NCI-H82 (cell line): ENCODE measurements at regions not wholly inside any gene's neighbourhood (a gene's known extent, or its start where the extent isn't known, plus 50 kb on each side); places are given as distances from the start of the nearest gene placed in this dataset.
"Not testable (repeated sequence)": the region's sequence is repeated elsewhere in the genome, so short reads cannot be mapped to it uniquely, and the experiment has no call there.

ENCODE experiments used
- DNase-seq: peaks from one replicate; lab custom pipeline; 2025; lab: John Stamatoyannopoulos, UW

DNA sequence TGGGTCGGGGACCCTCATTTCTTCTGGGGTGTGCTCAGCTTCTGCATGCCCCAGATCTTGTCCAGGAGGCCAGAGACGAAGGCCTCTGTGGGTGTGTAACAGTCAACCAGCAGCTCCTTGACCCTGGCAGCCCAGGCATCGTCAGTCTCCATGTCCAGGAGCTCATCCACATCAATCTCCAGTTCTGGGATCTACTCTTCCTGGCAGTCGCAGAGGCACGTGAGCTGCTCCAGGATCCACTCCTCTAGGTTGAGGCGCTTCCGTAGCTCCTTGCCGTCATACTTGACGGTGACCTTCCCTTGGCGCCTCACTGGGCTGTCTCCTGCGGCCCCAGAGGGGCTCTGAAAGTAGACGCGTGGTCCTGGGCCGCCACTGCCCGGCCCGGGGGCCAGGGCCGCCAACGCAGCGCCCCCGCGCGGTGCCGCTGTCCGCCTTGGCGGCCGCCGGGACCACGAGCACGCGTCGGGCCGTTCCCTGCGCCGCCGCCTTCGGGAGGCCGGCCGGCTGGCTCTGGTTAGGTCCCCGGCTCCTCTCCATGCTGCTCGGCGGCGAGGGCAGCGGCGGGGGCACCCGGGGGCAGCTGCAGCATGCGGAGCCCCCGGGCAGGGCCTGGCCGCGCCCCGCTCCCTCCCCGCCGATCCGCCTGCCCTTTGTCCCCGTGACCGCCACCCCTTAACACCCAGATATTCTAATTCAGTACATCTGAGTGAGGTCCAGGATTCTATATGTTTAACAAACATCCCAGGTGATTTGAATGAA is 170.5 kb downstream of the SEPTIN7 start:
- DNase-seq: no peak

DNA sequence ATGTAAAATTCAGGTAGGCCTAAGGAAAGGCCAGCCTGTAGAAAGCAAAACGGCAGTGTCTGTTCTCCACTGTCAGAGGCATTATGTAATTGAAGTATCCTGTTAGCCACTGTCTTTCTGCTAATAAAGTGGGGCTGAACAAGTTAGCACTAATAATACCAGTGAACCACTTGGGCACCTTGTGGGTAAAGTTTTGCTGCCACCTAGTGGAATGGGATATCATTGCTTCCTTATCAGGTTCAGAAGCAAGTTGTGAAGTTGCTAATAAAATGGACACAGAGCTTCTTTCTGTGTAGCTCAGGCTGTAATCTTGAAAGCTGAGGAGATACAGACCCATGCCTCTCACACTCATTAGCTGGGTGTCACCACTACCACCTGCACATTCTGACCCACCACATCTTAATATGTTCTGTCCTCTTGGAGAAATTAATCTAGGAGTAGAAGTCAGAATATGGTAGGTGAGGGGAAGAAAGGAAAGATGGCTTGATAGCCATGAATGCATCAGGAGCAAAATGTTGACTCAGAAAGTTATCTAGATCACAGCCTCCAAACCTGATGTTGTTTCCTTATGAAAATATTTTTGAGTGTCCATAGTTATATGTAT is 175.1 kb downstream of the SEPTIN7 start:
- DNase-seq: peak; percentile 86

DNA sequence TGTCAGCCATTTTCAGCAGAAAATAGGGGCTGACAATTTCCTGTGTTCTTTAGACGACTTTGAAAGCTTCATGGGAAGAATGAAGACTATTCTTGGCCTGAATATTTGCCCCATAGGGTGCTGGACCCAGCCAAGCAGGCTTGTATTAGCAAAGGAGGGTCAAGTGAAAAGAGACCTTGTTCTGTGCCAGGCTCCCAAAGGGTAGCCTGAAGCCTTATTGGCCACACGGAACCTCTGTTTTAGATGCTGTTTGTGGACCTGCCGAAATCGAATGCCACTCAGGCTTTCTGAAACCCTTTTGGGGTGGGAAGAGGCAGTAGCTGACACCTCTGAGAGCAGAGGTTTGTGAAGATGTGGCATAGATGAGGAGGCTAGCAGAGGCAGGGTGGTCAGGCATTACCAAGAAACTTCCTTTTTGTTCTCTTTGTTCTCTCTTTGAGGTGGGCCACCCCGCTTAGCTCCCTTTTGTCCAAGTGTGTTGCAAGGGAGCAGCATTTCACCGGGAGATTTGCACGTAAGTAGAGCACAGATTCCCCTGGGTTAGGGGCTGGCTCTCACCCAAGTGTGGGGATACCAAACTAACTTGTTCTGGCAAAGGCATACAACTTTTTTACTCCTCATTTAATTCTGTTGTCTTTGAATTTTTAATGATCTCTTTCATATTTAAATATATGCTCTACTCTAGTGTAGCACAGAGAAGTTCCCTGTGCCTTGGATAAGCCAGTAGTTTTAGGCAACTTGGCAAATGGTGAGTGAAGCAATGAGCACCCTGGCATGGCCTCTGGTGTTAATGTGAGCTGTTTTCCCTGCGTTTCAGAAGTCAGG is 174.0 kb upstream of the EEPD1 start:
- not testable (repeated sequence) for DNase-seq

DNA sequence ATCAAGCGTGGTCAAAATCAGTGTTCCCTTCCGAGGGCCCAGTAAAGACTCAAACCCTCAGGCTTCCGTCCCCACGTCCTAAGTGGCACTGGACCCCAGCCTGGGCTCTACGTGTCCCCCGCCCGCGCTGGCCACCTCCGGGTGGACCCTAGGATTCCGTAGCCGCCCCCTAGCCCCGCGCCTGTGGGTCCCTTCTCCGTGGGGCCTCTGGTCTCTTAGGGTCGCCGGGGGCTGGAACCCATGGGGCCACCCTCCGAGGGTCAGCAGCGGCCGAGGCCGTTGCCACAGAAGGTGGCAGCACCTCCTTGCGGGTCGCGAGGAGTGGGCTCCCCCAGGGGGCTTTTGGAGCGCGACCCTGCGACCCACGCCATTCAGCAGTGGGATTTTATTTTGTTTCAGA is 170.5 kb upstream of the EEPD1 start:
- no peak for DNase-seq

DNA sequence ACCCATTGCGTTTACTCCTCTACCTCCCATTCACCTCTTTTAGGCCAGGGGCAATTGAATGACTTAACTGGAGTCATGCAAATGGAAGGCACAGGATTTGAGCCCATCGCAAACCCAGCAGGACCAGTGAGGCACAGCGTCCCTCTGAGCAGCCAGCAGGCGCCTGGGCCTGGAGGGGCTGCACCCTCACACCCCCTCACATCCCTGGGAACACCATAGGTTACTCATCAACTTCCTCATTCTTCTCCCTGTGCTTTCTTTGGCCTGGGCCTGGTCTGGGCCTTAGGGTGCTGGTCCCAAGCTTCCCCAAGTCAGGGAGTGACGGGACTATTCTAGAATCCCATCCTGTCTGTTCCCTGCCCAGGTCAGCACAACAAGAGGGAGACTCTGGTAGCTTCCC is 169.4 kb upstream of the EEPD1 start:
- no peak for DNase-seq

DNA sequence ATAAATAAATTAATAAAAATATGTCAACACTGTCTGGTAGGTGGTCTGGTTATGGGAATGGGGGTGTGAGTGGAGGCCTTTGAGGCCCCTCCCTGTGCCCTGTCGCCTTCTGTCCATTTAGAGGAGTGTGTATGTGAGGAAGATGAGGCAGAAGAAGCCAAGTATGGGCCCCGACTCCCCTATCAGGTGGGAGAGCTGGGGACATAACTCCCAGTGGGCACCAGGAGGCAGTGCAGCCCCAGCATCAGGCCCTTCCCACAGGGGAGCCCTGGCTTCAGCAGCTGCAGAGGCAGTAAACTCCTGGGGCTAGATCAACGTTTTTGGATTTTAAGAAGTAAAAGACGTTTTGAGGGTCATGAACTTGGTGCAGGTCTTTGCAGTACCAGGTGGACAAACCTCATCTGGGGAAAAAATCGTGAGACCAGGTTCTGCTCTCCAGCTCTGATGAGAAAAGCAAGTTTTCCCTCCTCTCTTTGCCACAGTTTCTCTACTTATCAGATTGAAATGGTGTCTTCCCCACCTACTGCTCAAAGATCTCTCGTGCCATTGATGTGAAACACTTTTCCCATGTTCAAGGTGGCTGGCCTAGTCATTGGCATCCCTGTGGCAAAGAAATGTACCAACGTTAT is 167.8 kb upstream of the EEPD1 start:
- DNase-seq: peak; percentile 83

DNA sequence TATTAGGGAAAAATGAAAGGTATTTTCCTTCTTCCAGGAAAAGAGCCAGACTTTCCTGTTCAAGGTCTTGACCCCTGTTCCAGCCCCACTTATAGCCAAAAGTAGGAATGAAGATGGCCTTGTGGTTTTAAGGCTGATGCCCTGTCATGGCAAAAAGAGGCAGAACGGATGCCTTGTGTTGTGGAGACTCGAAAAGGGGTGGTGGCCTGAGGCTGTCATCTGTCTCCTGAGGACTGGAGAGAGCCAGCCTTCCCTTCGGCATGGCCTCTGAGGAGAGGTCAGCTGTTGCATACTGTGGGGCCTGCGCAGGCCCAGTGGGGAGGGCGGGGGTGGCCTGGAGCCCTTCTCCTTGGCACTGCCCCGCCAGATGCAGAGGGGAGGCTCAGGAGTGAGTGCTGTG is 166.0 kb upstream of the EEPD1 start:
- no peak for DNase-seq

DNA sequence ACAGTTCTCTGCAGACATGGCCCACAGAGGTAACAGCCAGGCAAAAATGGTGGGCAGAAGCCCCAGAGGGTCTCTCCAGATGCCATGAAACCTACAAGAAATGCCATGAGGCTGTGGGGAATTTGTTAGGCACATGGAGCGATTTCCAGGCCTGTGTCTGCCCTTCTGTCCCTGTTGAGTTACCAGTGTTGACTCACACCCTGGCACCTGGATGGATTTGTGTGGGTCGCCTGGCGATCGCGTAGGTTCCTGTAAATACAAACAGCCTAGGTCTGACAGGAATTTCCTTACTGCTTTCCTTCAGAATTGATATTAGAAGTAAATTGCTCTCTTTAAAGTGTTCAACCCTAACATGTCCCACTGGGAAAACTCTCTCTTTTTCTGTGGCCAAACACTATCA is 164.9 kb upstream of the EEPD1 start:
- no peak for DNase-seq

DNA sequence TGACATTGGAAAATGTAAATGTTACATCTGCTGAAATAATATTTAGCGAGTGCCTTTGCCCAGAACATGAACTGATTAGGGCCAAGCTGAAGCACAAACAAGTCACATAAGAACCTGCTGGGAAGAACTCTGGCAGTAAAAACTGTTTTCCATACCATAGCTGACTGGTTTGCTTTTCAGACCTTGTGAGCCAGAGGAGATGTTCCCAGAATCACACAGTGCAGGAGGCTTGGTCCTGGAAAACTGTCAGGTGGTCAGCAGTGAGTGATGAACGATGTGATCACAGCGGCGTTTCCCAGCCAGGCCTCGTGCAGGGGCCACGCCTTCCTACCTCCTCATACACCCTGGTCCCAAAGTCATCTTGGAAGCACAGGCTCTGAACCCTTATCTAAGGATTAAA is 164.2 kb upstream of the EEPD1 start:
- DNase-seq: no peak

DNA sequence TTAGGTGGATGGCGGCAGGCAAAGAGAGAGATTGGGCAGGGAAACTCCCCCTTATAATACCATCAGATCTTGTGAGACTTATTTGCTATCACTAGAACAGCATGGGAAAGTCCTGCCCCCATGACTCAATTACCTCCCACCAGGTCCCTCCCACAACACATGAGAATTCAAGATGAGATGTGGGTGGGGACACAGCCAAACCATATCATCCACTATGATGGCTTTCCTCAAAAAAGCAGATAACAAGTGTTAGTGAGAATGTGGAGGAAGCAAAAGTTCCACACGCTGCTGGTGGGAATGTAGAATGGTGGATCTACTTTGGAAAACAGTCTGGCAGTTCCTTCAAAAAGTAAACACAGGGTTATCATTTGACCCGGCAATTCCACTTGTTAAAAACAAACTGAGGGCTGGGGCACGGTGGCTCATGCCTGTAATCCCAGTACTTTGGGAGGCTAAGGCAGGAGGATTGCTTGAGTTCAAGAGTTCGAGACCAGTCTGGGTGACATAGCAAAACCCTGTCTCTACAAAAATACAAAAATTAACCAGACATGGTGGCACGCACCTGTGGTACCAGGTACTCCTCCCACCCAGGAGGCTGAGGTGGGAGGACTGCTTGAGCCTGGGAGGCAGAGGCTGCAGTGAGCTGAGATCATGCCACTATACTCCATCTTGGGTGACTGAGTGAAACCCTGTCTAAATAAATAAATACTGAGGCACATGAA is 161.4 kb upstream of the EEPD1 start:
- DNase-seq: no peak

DNA sequence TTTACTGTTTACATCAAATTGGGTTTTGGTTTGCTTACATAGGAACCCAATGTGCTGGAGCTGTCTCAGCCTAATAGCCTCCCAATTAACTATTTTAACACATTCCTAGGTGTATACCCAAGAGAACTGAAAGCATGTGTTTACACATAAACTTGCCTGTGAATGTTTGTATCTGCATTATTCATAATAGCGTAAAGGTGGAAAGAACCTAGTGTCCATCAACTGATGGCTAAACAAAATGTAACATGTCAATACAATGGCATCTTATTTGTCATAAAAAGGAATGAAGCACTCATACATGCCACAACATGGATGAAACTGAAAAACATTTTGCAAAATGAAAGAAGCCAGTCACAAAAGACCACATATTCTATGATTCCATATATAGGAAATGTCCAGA is 160.6 kb upstream of the EEPD1 start:
- no peak for DNase-seq

DNA sequence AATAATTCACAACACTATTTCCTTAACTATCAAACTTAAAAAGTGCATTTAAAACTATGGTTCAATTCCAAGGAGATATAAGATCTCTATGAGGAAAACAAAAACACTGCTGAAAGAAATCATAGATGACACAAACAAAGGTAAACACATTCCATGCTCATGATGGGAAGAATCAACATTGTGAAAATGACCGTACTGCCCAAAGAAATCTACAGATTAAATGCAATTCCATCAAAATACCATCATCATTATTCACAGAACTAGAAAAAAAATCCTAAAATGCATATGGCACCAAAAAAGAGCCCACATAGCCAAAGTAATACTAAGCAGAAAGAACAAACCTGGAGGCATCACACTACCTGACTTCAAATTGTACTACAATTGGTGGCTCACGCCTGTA is 159.9 kb upstream of the EEPD1 start:
- no peak for DNase-seq

DNA sequence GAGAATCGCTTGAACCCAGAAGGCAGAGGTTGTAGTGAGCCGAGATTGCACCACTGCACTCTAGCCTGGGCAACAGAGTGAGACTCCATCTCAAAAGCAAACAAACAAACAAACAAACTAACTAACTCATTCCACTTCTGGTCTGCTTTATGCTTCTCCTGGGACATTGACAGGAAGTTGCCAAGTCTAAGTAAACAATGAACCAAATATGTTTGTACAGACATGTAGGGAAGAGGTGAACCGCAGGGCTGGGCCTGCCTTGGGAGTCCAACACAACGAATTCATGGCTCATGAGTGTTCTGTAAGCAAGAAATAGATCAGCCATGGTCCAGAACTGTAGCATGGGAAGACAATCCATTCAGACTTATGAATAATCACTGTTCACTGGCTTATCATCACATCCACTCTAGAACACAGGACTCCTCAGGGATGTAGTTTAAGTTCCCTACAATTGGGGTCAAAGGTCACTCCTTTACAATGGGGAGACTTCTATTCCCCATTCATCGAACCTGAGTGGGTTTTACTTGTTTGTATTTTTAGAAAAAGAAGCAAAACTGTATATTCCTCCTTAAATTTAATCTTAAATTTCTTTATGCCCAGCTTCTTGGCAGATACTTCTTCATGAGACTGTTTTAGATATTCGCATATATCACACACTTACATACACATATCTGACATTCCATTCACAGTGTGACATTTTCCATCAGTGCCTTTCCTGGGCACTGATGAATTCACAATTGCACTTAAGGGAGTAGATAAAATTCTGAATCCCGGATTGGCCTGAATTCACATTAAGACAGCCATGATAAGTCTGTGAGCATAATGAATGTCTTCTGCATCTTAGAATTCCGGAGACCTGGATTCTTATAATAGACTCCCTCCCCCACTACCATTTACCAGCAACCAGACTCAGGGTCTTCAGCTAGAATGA is 159.1 kb upstream of the EEPD1 start:
- no peak for DNase-seq

DNA sequence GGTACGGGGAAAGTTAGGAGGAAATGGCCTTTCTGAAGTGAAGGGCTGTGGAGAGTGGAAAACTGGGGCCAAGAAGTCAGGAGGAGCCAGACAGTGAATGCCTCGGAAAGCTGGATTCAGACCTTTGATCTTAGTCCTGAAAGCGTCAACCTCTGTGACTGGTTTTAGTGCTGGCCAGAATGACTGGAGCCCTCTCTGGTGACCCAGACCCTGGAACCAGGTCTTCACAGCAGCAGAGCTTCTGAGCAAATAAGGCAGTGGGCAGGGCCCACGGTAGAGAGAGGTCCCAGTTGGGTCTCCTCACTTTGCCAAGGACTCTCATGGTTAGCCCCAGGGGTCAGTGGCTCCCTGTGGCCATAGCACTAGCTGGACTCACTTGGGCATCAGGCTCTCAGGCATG is 157.7 kb upstream of the EEPD1 start:
- DNase-seq: no peak

DNA sequence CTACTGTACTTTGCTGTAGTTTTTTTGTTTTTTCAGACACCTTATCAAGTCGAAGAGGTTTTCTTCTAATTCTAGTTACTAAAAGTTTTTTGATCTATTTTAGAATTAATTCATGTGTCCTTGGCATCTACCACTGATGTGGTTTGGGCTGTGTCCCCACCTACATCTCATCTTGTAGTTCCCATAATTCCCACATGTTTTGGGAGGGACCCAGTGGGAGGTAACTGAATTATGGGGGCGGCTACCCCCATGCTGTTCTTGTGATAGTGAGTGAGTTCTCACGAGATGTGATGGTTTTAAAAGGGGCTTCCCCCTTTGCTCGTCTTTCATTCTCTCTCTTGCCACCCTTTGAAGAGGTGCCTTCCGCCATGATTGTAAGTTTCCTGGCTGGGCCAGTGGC is 154.6 kb upstream of the EEPD1 start:
- no peak for DNase-seq

DNA sequence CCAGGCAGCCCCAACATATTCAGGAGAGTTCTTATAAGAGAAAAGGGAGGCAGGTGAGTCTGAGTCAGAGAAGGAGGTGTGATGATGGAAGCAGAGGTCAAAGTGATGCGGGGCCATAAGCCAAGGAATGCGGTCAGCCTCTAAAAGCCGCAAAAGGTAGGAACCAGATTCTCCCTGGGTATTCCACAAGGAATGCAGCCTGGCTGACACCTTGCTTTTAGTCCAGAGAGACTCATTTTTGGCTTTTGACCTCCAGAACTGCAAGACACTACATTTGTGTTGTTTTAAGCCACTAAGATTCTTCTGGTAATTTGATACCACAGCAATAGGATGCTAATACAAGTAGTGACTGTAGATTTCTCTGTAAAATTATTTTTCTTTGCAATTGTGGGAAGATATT is 151.5 kb upstream of the EEPD1 start:
- DNase-seq: no peak

DNA sequence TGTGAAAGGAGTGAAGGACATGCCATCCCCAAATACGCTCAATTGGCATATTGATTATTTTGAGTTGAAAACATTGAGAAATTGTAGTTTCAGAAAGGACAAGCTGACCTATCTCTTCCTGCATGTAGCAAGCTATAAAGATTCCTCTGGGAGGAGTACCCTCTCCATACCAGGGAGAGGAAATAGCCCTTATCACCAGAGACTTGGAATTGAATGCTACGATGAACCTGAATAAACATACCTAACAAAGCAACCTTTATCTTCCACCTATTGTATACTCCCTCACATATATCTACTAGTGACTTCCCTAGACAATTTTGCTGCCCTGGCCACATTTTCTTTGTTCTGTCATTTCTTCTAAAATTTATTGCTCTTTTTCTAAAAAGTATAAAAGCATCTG is 150.2 kb upstream of the EEPD1 start:
- DNase-seq: no peak

DNA sequence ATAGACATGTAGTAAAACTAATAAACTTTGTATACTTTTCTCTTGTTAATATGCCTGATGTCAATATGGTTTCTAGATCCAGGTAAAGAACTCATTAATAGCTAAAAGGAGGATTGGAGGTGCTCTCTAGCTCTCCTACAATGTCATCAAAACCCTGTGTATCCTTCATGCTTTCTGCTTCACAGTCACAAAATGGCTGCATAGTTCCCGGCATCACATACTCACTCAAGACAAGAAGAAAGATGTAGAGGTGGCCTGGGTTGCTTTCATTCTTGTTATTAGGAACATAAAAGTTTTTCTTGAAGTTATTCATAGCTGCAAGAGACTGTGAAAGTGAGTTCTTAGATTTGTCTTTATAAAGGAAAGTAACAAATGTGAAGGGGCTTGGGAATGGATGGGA is 149.7 kb upstream of the EEPD1 start:
- DNase-seq: no peak

DNA sequence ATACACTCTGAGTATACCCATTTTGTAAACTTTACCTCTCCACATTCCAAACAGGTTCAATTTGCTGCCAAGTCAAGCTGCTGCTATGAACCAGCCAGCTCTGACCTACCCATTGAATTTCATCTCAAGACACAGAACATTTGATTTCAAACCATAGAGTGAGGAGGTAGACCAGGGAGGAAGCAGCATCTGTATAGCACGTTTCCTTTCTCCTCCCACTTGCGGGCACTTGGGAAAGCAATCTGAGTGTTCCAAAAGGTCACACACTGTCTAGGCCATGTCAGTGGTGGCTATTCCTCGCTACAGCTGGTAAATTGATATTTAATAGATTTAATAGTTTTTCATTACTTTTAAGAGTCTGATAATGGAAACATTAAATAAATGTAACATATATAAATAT is 147.8 kb upstream of the EEPD1 start:
- no peak for DNase-seq

DNA sequence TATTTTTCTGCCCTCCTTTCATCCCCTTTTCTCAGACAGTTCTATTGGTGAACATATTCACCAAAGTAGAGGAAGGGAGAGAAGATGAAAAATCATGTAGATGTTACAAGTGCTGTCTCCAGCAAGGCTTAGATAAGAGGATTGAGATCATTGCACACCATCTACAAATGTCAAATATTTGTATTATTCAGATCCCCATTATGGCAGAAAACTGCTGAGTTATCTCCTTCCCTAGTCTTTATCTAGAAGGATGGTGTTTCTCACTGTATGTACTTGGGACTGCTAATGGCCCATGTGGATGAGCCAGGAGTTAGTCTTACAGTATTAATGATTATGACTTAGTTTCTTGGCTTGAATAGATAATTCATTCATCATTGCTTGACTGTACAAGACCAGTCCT is 147.2 kb upstream of the EEPD1 start:
- DNase-seq: no peak

DNA sequence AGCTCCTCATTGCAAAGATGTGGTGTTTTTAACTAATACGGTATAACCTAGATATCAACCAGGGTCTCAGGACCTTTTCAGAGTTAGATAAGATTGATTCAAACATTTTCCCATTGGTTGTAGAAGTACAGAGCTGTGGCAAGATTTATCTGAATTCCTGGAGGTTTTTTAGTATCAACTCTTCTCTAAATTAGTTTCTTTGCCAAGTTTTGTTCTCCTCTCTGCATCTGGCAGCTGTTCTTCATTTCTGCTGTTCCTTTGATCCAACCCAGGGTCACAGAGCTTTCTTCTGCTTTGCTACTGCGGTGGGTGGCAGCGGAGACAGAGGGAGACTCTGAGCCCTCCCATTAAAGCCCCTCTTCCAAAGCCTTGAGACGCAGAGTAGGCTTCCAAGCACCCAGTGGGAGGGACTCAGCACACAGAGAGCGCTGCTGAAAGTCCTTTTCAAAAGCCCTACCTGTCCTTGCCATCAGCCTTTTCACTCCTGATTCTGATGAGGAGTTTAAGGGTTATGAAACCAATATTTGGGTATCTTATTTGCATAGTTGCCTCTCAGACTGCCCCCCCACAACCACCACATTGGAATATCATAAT is 146.3 kb upstream of the EEPD1 start:
- DNase-seq: no peak
